ENCODE measurements at regions not wholly inside any gene's neighbourhood (a gene's known extent, or its start where the extent isn't known, plus 50 kb on each side); places are given as distances from the start of the nearest gene placed in this dataset.
"Not testable (repeated sequence)": the region's sequence is repeated elsewhere in the genome, so short reads cannot be mapped to it uniquely, and the experiment has no call there.

DNA sequence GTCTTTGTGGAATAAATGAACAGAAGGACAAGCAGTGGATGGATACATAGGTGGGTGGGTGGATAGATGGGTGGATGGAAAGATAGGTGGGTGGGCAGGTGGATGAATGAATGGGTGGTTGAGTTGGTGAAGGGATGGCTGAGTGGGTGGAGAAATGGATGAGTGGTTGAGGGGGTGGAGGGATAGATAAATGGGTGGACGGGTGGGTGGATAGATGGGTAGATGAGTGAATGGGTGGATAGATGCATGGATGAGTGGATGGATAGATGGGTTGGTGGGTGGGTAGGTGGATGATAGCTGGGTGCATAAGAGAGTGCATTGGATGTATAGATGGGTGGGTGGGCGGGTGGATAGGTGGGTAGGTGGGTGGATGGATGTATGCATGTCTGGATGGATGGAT lies 63.5 kb downstream of the UNC93B1 start:
- DNase-seq = not testable (repeated sequence)

GRCh38 chr11:67938964-67939363 lies 64.9 kb downstream of the UNC93B1 start:
- not testable (repeated sequence) for DNase-seq

- DNase-seq = not testable (repeated sequence)
These were observed 65.5 kb downstream of the UNC93B1 start for GRCh38 chr11:67938371-67938770.

- DNase-seq = not testable (repeated sequence)
These were observed 80.3 kb downstream of the UNC93B1 start for GRCh38 chr11:67923565-67923964.

DNA sequence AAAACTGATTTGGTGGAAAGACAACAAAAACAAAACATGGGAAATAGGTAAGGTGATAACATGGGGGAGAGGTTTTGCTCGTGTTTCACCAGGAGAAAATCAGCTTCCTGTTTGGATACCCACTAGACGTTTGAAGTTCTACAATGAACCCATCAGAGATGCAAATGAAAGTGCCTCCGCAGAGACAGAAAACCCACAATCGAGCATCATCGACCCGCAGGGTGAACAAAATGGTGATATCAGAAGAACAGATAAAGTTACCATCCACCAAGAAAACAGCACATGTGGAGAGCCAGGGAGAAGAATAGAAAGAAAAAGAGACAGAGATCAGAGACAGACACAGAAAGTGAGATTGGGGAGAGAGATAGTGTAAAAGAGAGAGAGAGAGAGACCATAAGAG lies 83.4 kb downstream of the UNC93B1 start:
- DNase-seq = peak; percentile 15

GRCh38 chr11:67912184-67912583 lies 91.7 kb downstream of the UNC93B1 start:
- DNase-seq = not testable (repeated sequence)

DNA sequence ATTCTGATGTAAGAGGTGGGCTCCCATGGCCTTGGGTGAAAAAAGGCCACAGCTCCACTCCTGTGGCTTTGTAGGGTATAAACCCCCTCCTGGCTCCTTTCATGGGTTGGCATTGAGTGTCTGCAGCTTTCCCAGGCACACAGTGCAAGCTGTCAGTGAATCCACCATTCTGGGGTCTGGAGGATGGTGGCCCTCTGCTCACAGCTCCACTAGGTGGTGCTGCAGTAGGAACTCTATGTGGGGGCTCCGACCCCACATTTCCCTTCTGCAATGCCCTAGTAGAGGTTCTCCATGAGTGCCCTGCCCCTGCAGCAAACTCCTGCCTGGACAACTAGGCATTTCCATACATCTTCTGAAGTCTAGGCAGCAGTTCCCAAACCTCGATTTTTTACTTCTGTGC lies 92.7 kb downstream of the UNC93B1 start:
- not testable (repeated sequence) for DNase-seq

DNA sequence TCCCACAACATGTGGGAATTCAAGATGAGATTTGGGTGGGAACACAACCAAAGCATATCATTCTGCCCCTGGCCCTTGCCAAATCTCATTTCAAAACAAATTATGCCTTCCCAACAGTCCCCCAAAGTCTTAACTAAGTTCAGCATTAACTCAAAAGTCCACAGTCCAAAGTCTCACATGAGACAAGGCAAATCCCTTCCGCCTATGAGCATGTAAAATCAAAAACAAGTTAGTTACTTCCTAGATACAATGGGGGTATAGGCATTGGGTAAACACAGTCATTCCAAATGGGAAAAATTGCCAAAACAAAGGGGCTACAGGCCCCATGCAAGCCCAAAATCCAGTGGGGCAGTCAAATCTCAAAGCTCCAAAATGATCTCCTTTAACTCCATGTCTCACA lies 93.1 kb downstream of the UNC93B1 start:
- not testable (repeated sequence) for DNase-seq

DNA sequence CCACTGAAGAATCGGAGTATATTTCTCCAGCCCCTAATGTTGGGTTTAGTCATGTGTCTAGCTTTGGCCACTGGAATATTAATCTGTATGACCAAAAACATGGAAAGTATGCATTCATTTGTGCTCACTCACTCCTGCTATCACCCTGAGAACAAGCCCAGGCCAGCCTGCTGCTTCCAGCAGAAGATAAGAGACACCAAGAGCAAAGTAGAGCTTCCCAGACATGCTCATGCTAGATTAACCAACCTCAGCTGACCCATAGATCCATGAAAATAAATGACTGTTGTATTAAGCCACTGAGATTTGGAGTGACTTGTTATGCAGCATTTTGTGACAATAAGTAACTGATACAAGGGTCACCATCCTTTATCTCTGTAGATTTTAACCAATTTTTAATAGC lies 96.9 kb downstream of the UNC93B1 start:
- not testable (repeated sequence) for DNase-seq

DNA sequence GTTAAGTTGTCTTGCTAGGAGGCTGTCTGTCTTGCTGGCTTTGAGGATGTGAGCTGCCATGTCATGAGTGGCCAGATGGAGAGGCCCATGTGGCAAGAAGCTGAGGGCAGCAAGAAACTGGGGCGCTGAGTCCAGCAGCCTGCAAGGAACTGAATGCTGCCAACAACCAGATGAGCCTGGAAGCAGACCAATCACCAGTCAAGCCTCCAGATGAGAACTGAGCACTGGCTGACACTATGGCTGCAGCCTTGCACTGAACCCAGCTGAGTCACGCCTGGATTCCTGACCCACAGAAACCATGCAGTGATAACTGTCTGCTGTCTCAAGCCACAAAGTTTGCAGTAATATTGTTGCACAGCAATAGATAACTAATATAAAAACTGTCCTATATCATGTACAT lies 104.4 kb downstream of the UNC93B1 start:
- DNase-seq = not testable (repeated sequence)

- DNase-seq = not testable (repeated sequence)
These were observed 110.4 kb downstream of the UNC93B1 start for GRCh38 chr11:67893487-67893886.

- not testable (repeated sequence) for DNase-seq
These were observed 114.3 kb downstream of the UNC93B1 start for GRCh38 chr11:67889646-67890045.

DNA sequence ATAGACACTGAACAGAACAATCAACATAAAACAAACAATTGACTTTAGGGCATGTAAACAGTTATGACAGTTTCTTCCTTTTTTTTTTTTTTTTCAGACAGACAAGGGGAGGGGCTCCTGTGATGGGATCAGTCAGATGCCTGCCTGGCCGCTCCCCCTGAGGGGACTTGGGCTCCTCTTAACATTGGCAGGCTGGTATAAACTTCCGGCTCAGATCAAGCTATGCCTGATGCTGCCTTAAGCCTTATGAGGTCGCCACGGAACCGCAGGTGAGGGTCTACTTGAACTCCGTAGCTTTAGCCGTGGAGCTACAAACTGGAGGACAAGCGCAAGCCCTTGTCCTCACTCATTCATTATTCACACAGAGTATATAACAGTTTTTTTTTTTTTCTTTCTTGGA lies 115.8 kb downstream of the UNC93B1 start:
- not testable (repeated sequence) for DNase-seq

GRCh38 chr11:67886672-67887071 lies 117.2 kb downstream of the UNC93B1 start:
- not testable (repeated sequence) for DNase-seq

GRCh38 chr11:67886207-67886606 lies 117.7 kb downstream of the UNC93B1 start:
- DNase-seq = not testable (repeated sequence)

DNA sequence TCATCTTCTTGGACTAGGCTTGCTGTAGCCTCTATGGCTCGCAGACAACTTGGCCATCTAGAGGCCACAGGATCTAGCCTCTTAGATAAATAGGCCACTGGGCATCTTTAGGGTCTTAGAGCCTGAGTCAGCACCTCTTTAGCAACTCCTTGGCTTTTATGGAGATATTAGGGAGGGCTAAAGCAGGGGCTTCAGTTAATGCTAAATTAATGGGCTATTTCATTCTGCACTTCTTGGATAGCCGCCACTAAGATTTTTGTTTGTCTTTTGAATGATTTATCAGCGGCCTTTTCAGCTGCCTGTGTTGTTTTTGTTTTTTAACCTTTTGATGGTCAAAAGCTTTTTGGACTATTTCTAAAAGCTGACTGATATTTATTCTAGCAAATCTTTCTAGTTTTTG lies 118.3 kb downstream of the UNC93B1 start:
- DNase-seq = not testable (repeated sequence)

- DNase-seq = peak; percentile 32
These were observed 118.9 kb downstream of the UNC93B1 start for GRCh38 chr11:67884761-67885558.

GRCh38 chr11:67884073-67884757 lies 119.7 kb downstream of the UNC93B1 start:
- DNase-seq = not testable (repeated sequence)

- not testable (repeated sequence) for DNase-seq
These were observed 121.6 kb downstream of the UNC93B1 start for GRCh38 chr11:67882304-67882703.

- DNase-seq = not testable (repeated sequence)
These were observed 122.1 kb downstream of the UNC93B1 start for GRCh38 chr11:67881836-67882235.

GRCh38 chr11:67880594-67881196 lies 123.2 kb downstream of the UNC93B1 start:
- DNase-seq = not testable (repeated sequence)

DNA sequence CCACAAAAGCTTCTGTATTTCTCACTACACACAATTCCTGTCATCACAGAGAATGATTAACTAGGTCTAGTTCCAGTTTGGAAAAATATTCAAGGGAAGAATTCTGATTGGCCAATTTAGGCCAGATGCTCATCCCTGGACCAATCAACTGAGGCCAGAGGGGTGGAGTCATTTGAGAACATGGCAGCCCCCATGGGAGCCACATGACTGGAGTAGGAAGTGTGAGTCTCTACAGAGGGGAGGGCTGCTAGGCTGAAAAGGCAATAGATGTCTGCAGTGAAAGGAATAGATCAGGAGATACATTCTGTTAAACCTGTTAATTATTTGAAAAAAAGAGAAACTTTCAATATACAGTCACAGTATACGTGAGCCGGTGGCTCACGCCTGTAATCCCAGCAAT lies 125.2 kb downstream of the UNC93B1 start:
- DNase-seq = not testable (repeated sequence)

DNA sequence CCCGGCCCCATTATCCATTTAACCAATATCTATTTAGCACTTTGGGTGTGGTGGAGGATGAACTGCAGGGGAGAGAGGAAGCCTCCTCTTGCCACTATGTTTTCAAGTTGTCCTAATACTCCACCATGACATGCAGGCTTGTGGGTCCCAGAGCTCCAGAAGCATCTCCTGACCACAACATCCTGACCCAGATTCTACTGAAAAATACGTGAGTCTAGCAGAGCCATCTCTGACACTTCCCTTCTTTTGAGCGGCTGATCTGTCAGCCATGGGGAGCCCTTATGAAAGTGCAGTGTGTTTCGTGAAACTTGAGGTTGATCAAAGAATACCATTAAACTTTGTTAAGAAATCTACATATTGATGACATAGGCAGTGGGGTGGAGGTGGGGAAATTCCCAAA lies 126.6 kb downstream of the UNC93B1 start:
- not testable (repeated sequence) for DNase-seq

DNA sequence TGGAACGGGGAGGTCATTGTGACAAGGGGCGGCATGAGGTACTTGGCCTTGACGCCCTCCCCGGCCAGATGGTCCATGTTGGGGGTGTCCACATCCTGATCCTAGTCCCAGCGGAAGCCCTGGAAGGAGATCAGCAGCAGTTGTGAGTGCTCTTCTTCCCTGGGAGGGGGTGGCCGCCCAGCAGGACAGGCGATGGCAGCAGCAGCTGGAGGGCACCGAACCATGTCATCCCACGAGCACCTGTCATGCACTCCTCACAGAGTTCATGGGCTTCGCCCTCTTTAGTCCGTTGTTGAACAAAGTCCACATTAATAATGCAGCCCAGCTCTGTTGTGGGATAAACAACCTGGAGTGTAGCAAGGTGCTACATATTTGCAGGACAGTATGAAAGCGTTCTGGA lies 130.7 kb downstream of the UNC93B1 start:
- not testable (repeated sequence) for DNase-seq
